ENCODE measurements at regions not wholly inside any gene's neighbourhood (a gene's known extent, or its start where the extent isn't known, plus 50 kb on each side); places are given as distances from the start of the nearest gene placed in this dataset.

DNA sequence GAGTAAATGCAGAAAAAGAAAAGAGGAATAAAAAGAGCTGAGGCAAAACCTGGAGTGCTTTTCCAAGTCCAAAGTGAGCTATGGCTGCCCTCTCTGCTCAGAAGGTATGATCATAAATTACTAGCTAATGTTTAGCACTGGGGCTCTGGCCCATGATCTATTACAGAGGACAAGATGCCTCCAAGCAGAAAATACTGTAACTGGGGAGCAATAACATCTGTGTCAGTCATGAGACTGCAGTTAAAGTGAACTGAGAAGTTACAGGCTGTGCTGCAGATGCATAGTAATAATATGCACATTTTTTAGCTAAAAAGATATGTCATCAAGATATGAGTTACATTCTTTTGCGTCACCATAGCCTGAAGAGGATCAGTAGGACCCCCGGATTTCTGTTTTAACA, 209.4 kb upstream of the RBBP8 start:
- H3K27me3 ChIP-seq = no peaks in the 10 kb centered on the region
- H3K4me1 ChIP-seq (ENCODE audit: low read depth) = no peaks in the 10 kb centered on the region
- H3K36me3 ChIP-seq = no peaks in the 10 kb centered on the region
- H3K9me3 ChIP-seq (ENCODE audit: low read depth) = no peaks in the 10 kb centered on the region
- TF ChIP-seq, protein P1, sequence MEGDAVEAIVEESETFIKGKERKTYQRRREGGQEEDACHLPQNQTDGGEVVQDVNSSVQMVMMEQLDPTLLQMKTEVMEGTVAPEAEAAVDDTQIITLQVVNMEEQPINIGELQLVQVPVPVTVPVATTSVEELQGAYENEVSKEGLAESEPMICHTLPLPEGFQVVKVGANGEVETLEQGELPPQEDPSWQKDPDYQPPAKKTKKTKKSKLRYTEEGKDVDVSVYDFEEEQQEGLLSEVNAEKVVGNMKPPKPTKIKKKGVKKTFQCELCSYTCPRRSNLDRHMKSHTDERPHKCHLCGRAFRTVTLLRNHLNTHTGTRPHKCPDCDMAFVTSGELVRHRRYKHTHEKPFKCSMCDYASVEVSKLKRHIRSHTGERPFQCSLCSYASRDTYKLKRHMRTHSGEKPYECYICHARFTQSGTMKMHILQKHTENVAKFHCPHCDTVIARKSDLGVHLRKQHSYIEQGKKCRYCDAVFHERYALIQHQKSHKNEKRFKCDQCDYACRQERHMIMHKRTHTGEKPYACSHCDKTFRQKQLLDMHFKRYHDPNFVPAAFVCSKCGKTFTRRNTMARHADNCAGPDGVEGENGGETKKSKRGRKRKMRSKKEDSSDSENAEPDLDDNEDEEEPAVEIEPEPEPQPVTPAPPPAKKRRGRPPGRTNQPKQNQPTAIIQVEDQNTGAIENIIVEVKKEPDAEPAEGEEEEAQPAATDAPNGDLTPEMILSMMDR (IDR thresholded peaks at IDR 0.05; ENCODE audit: low read depth, low read length) = no peak
- DNase-seq (ENCODE audit: low read depth in 1 of 2, low spot score in 1 of 2) = no peak
- no peak overlapping the region for H3K4me3 ChIP-seq
- no peak overlapping the region for H3K27ac ChIP-seq

DNA sequence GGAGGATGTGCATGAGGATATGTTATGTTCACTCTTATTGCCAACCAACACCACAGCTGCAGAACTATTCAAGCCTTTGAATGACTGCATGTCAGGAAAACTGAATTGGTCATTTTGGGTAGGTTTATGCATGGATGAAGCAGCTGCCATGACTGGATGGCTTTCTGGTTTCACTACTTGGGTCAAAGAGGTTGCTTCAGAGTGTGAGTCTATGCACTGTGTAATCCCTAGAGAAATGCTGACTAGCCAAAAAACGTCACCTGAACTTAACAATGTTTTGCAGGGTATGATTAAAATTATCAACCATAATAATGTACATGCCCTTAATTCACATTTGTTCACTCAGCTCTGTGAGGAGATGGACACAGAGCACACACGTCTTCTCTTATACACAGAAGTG, 206.7 kb upstream of the RBBP8 start:
- Histone ChIP-seq H3K36me3 (no peaks in the 10 kb centered on the region), H3K27ac (no peak overlapping the region), H3K4me1 (ENCODE audit: low read depth) (no peaks in the 10 kb centered on the region), H3K4me3 (no peak overlapping the region), H3K9me3 (ENCODE audit: low read depth) (no peaks in the 10 kb centered on the region), H3K27me3 (no peaks in the 10 kb centered on the region)
- TF ChIP-seq, protein P1 (IDR thresholded peaks at IDR 0.05; ENCODE audit: low read depth, low read length) = no peak
- DNase-seq (ENCODE audit: low read depth in 1 of 2, low spot score in 1 of 2) = no peak

DNA sequence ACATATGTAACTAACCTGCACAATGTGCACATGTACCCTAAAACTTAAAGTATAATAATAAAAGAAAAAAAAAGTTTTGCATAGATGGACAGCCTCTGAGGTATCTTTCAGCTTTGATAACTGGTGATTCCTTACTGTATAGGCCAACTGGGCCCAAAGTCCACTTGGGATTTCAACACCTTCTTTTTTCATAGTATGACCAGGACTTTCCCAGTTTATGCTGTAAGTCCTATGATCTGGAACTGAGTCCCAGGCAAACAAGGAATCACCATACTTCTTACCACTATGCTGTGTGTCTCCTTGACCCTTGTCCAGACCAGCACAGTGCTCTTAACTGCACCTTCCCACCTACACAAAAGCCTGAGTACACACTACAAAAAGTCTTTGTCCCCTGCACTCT, 205.1 kb upstream of the RBBP8 start:
- H3K4me1 ChIP-seq (ENCODE audit: low read depth) = no peaks in the 10 kb centered on the region
- no peaks in the 10 kb centered on the region for H3K27me3 ChIP-seq
- no peak overlapping the region for H3K27ac ChIP-seq
- H3K9me3 ChIP-seq (ENCODE audit: low read depth) = no peaks in the 10 kb centered on the region
- TF ChIP-seq, protein P1 (IDR thresholded peaks at IDR 0.05; ENCODE audit: low read depth, low read length) = no peak
- no peak overlapping the region for H3K4me3 ChIP-seq
- H3K36me3 ChIP-seq = no peaks in the 10 kb centered on the region
- no peak for DNase-seq (ENCODE audit: low read depth in 1 of 2, low spot score in 1 of 2)

DNA sequence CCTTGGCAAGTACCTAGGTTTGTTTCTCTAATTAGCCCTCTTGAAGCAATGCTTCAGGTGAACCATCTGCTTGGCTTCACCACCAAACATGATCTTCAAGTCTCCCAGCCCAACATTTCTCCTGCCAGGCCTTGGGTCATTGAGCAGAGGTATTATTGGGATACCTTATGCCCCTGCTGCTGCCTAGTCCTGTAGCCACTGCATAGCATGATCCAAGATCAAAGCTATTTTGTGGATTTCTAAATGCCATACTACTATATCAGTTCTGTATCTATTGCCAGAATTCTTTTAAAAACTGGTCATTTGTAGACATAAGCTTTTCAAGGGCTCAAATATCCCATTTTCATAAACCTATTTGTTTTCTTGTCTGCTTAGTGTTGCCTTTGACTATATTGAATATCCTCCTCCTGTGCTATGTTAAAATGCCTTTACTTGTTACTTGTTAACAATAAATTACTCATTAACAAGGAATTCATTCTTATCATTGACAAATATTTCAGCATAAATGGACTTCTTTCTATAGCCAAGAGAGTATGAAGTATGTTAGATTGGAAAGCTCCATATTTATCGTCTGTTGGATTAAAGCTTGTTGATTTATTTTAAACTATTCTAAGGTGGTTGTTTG, 204.5 kb upstream of the RBBP8 start:
- DNase-seq (ENCODE audit: low read depth in 1 of 2, low spot score in 1 of 2) = peak in 1 of 2 donors; percentile 31
- no peak overlapping the region for H3K27ac ChIP-seq
- TF ChIP-seq, protein P1 (IDR thresholded peaks at IDR 0.05; ENCODE audit: low read depth, low read length) = no peak
- no peaks in the 10 kb centered on the region for H3K9me3 ChIP-seq (ENCODE audit: low read depth)
- no peaks in the 10 kb centered on the region for H3K36me3 ChIP-seq
- no peak overlapping the region for H3K4me3 ChIP-seq
- H3K27me3 ChIP-seq = no peaks in the 10 kb centered on the region
- no peaks in the 10 kb centered on the region for H3K4me1 ChIP-seq (ENCODE audit: low read depth)

DNA sequence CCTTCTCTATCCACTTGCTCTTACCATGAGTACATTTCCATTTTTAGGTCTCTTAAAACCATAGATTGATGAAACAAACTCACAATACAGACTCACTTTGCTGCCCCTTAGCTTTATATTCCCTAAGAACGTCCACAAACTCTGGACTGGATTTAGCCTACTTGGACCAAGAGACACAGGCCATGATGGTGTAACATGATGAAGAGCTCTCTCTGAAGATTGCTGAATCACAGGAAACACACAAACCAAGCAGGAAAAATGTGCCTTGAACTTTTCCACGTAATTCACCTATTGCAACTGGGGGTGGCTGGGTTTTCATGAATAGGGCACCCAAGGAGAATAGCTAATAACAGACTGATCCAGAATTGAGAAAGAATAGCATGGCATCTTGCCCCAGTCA, 201.7 kb upstream of the RBBP8 start:
- no peaks in the 10 kb centered on the region for H3K4me1 ChIP-seq (ENCODE audit: low read depth)
- TF ChIP-seq, protein P1 (IDR thresholded peaks at IDR 0.05; ENCODE audit: low read depth, low read length) = no peak
- no peak overlapping the region for H3K4me3 ChIP-seq
- no peak overlapping the region for H3K27ac ChIP-seq
- no peak for DNase-seq (ENCODE audit: low read depth in 1 of 2, low spot score in 1 of 2)
- no peaks in the 10 kb centered on the region for H3K9me3 ChIP-seq (ENCODE audit: low read depth)
- H3K36me3 ChIP-seq = no peaks in the 10 kb centered on the region
- no peaks in the 10 kb centered on the region for H3K27me3 ChIP-seq
